ENCODE measurements at regions not wholly inside any gene's neighbourhood (a gene's known extent, or its start where the extent isn't known, plus 50 kb on each side); places are given as distances from the start of the nearest gene placed in this dataset.

DNA sequence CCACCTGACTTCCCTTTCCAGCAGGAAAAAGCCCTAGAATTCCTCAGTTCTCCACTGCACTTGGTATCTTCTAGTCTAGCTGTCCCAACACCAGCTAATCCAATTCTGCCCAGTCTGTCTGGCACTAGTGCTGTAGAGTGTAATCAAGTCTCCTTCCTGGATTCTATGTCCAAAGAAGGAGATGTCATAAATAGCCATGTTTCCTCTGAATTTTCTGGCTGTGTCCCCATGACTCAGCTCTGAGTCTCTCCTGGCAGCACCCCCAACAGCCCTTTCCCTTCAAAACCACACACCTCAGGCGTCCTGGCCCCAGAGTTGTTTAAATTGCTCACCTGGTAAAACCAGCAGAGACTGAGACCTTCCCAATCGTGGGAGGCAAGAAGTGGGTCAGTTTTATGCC lies 197.2 kb downstream of the GRXCR1 start:
- peak; percentile 11 for DNase-seq (ENCODE audit: low read depth)
- TF ChIP-seq, protein P1, sequence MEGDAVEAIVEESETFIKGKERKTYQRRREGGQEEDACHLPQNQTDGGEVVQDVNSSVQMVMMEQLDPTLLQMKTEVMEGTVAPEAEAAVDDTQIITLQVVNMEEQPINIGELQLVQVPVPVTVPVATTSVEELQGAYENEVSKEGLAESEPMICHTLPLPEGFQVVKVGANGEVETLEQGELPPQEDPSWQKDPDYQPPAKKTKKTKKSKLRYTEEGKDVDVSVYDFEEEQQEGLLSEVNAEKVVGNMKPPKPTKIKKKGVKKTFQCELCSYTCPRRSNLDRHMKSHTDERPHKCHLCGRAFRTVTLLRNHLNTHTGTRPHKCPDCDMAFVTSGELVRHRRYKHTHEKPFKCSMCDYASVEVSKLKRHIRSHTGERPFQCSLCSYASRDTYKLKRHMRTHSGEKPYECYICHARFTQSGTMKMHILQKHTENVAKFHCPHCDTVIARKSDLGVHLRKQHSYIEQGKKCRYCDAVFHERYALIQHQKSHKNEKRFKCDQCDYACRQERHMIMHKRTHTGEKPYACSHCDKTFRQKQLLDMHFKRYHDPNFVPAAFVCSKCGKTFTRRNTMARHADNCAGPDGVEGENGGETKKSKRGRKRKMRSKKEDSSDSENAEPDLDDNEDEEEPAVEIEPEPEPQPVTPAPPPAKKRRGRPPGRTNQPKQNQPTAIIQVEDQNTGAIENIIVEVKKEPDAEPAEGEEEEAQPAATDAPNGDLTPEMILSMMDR (conservative IDR thresholded peaks at IDR 0.05; ENCODE audit: control insufficient read depth, insufficient read depth, low read depth, low read length): no peak
- H3K4me3 ChIP-seq (ENCODE audit: control insufficient read depth, low read depth, low read length): no peak overlapping the region

DNA sequence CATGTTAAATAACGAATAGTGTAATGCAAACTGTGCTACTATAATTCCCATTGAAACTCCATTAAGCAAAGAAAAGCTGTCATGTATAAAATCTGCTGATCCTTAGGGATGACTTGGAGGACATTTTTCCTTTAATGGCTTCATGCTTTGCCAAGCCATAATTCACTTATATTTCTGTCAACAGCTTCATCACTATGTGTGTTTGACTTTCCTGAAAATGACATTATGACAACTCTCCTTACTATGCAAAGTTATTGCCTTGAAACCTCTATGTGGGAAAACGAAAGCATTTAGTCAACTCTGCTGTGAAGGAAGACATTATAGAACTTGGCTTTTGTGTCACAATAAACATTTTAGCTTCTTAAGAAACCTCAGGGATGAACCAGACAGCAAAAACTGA lies 210.5 kb downstream of the GRXCR1 start:
- H3K4me3 ChIP-seq (ENCODE audit: control insufficient read depth, low read depth, low read length): no peak overlapping the region
- no peak for DNase-seq (ENCODE audit: low read depth)
- TF ChIP-seq, protein P1 (conservative IDR thresholded peaks at IDR 0.05; ENCODE audit: control insufficient read depth, insufficient read depth, low read depth, low read length): no peak

DNA sequence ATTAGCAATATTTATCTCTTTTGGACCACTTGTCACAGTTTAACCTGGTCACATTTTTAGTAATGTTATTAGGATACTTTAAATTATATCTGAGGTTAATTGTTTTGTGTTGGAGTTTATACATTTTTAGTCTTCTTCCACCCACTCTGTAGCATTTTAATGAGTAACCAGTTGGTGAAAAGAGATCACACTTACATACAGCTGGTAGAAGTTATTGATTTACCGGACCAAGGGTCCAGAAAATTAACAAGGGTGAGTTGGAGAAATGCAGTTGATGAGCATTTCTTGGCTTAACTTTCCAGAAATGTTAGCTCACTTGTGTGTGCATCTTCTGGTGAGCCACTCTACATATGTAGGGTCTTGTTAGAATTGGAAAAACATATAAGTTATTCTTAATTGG lies 219.6 kb downstream of the GRXCR1 start:
- TF ChIP-seq, protein P1 (conservative IDR thresholded peaks at IDR 0.05; ENCODE audit: control insufficient read depth, insufficient read depth, low read depth, low read length): no peak
- DNase-seq (ENCODE audit: low read depth): no peak
- no peak overlapping the region for H3K4me3 ChIP-seq (ENCODE audit: control insufficient read depth, low read depth, low read length)

DNA sequence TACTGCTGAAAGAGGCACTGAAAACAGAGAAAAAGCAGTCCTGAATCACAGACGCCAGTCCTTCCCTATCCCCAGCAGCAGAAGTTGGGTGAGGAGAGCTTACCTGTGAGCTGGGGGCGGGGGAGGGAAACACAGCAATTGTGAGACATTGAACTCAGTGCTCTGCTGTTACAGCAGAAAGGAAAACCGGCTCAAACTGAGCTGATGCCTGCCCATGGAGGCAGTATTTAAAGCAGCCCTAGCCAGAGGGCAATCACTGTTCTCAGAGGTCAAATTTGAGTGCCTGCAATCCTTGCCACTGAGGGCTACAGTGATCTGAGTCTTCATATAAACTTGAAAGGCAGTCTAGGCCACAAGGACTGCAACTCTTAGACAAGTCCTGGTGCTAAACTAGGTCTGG lies 220.7 kb downstream of the GRXCR1 start:
- H3K4me3 ChIP-seq (ENCODE audit: control insufficient read depth, low read depth, low read length): no peak overlapping the region

DNA sequence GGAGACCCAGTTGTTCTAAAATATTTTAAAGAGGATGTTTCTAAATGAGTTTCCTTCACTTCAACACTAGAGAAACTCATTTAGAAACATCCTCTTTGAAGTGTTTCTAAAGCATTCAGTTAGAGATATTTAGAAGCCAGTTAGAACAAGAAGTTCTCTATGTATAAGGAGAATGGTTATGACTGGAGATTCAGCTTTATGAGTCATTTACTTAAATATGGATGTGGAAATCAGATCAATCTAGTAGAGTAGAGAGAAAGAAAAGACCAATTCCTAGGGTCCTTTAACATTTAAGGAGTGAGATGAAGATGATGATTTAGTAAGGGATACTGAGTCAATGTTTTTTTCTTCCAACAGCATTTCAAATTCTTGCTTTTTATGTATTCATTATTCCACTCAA lies 234.1 kb downstream of the GRXCR1 start:
- no peak overlapping the region for H3K4me3 ChIP-seq (ENCODE audit: control insufficient read depth, low read depth, low read length)
- peak; percentile 2 for DNase-seq (ENCODE audit: low read depth)
- TF ChIP-seq, protein P1 (conservative IDR thresholded peaks at IDR 0.05; ENCODE audit: control insufficient read depth, insufficient read depth, low read depth, low read length): no peak

More for the DNA sequence above, 220.7 kb downstream of the GRXCR1 start:
- TF ChIP-seq, protein P1 (conservative IDR thresholded peaks at IDR 0.05; ENCODE audit: control insufficient read depth, insufficient read depth, low read depth, low read length): no peak
- no peak for DNase-seq (ENCODE audit: low read depth)

DNA sequence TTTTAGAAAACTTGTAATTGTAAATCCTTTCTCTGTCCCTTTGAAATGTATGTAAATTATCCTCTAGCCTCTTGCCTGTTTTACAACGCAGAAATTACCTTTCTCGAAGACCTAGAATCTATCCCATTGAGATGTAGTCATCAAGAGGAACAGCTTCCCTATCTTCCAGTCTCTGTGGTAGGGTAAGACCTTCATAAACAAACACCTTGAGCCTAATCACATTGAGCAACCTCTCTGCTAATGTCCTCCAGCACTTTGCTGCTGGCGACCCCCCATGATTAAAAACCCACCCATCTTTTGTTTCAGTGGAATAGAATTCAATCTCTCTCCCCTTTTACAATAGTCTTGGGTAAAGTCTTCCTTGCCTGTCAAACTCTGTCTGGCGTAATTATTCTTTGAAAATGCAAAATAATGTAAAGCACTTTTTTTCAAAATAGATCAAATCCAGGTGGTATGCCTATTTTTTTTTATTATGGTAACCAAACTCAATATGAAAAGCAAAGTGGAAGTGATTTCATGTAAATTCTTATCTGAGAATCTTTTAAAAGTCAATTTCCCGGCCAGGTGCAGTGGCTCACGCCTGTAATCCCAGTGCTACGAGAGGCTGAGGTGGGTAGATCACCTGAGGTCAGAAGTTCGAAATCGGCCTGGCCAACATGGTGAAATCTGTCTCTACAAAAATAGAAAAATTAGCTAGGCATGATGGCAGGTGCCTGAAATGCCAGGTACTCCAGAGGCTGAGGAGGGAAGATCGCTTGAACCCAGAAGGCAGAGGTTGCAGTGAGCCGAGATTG lies 237.9 kb downstream of the GRXCR1 start:
- no peak overlapping the region for H3K4me3 ChIP-seq (ENCODE audit: control insufficient read depth, low read depth, low read length)
- TF ChIP-seq, protein P1 (conservative IDR thresholded peaks at IDR 0.05; ENCODE audit: control insufficient read depth, insufficient read depth, low read depth, low read length): no peak
- DNase-seq (ENCODE audit: low read depth): no peak
